CD14-positive monocyte (primary cell): ENCODE measurements at regions not wholly inside any gene's neighbourhood (a gene's known extent, or its start where the extent isn't known, plus 50 kb on each side); places are given as distances from the start of the nearest gene placed in this dataset.

Experiments
- DNase-seq, 3 donors: peaks; one replicate each; pipeline ENCODE4 v3.0.0-alpha.2; 2011 to 2022
- H2AFZ ChIP-seq: 2 replicates; pipeline ENCODE4 v1.6.0; 2012; ENCODE audit warnings: mild to moderate bottlenecking, low read depth, low read length, inconsistent platforms; ENCODE audit not compliant: insufficient read depth, poor library complexity, severe bottlenecking
- H3K27ac ChIP-seq, 2 donors: 1 replicate in 1 of 2; 2 replicates in 1 of 2; pipeline ENCODE4 v1.5.1; 2012 to 2013; ENCODE audit warnings: low read length in 2 of 2, control low read depth in 1 of 2, inconsistent platforms in 1 of 2, low read depth in 1 of 2, mild to moderate bottlenecking in 1 of 2
- H3K27me3 ChIP-seq, 2 donors: one replicate each; pipeline versions ENCODE4 v1.6.0 to v1.6.1; 2011 to 2013; ENCODE audit warnings: low read length in 2 of 2; ENCODE audit not compliant: control insufficient read depth in 2 of 2, insufficient read depth in 2 of 2
- H3K36me3 ChIP-seq, 2 donors: replicated peaks in 1 of 2; 1 replicate in 1 of 2; 2 replicates in 1 of 2; pipeline versions ENCODE4 v1.5.1 to v1.6.1; 2012 to 2013; ENCODE audit warnings: low read length in 2 of 2, control low read depth in 1 of 2, inconsistent platforms in 1 of 2, mild to moderate bottlenecking in 1 of 2; ENCODE audit not compliant: insufficient read depth in 2 of 2, control insufficient read depth in 1 of 2
- H3K4me1 ChIP-seq, 2 donors: 1 replicate in 1 of 2; 2 replicates in 1 of 2; pipeline versions ENCODE4 v1.5.1 to v1.6.1; 2012 to 2013; ENCODE audit warnings: low read length in 2 of 2, control low read depth in 1 of 2, inconsistent platforms in 1 of 2, mild to moderate bottlenecking in 1 of 2, moderate library complexity in 1 of 2; ENCODE audit not compliant: insufficient read depth in 2 of 2, control insufficient read depth in 1 of 2
- H3K4me2 ChIP-seq: replicated peaks from 2 replicates; pipeline ENCODE3; 2012; ENCODE audit warnings: low read length, moderate library complexity, mild to moderate bottlenecking; ENCODE audit not compliant: poor library complexity, severe bottlenecking; ENCODE audit errors: extremely low read depth
- H3K4me3 ChIP-seq, 3 experiments: fragments of 200-600 bp in 1 of 3; sonication (generic) in 1 of 3; replicated peaks in 1 of 3; 1 replicate in 2 of 3; 2 replicates in 1 of 3; pipeline ENCODE4 v1.5.1; 2011 to 2013; ENCODE audit warnings: low read length in 3 of 3, mild to moderate bottlenecking in 3 of 3, control low read depth in 2 of 3, low read depth in 2 of 3, inconsistent platforms in 1 of 3, moderate library complexity in 1 of 3
- H3K79me2 ChIP-seq: 2 replicates; pipeline ENCODE4 v1.6.0; 2012; ENCODE audit warnings: mild to moderate bottlenecking, control low read depth, inconsistent platforms, low read length, moderate library complexity; ENCODE audit not compliant: insufficient read depth
- H3K9ac ChIP-seq: 2 replicates; pipeline ENCODE4 v1.6.0; 2017; ENCODE audit warnings: low read length, mild to moderate bottlenecking; ENCODE audit not compliant: insufficient read depth, poor library complexity, severe bottlenecking
- H3K9me3 ChIP-seq, 2 donors: replicated peaks in 1 of 2; 1 replicate in 1 of 2; 2 replicates in 1 of 2; pipeline versions ENCODE4 v1.5.1 to v1.6.1; 2012 to 2013; ENCODE audit warnings: low read length in 2 of 2, control low read depth in 1 of 2; ENCODE audit not compliant: control insufficient read depth in 1 of 2, insufficient read depth in 1 of 2
- H4K20me1 ChIP-seq: 2 replicates; pipeline ENCODE4 v1.6.0; 2012; ENCODE audit warnings: mild to moderate bottlenecking, low read length, control low read depth, moderate library complexity; ENCODE audit not compliant: insufficient read depth
- H3K27ac Mint-ChIP-seq, 7 donors: one replicate each; pipeline ENCODE4 v1.8.0; 2020; ENCODE audit warnings: mild to moderate bottlenecking in 7 of 7, mixed read lengths in 7 of 7, moderate library complexity in 6 of 7, inconsistent platforms in 2 of 7
- H3K27me3 Mint-ChIP-seq, 3 donors: one replicate each; pipeline ENCODE4 v1.8.0; 2021 to 2022; ENCODE audit warnings: low read depth in 3 of 3, mild to moderate bottlenecking in 3 of 3, mixed read lengths in 3 of 3, moderate library complexity in 3 of 3, inconsistent platforms in 1 of 3
- H3K36me3 Mint-ChIP-seq, 2 donors: one replicate each; pipeline ENCODE4 v1.8.0; 2020; ENCODE audit warnings: mixed read lengths in 2 of 2, inconsistent platforms in 1 of 2, mild to moderate bottlenecking in 1 of 2
- H3K4me1 Mint-ChIP-seq: one replicate; pipeline ENCODE4 v1.8.0; 2020; ENCODE audit warnings: mild to moderate bottlenecking, mixed read lengths
- H3K4me3 Mint-ChIP-seq, 2 donors: one replicate each; pipeline ENCODE4 v1.8.0; 2020; ENCODE audit warnings: mild to moderate bottlenecking in 2 of 2, mixed read lengths in 2 of 2, moderate library complexity in 1 of 2
- H3K9me3 Mint-ChIP-seq, 7 donors: one replicate each; pipeline ENCODE4 v1.8.0; 2020 to 2022; ENCODE audit warnings: mixed read lengths in 7 of 7, mild to moderate bottlenecking in 6 of 7, moderate library complexity in 6 of 7, inconsistent platforms in 2 of 7
- CTCF ChIP-seq: fragments of 200-600 bp; IDR thresholded peaks from one replicate; pipeline ENCODE4 v1.8.0; 2022; ENCODE audit warnings: antibody characterized with exemption, mild to moderate bottlenecking
- WGBS: methylation state at CpG from one replicate; pipeline ENCODE4 v1.1.5; 2013; ENCODE audit warnings: missing lambda C conversion rate; ENCODE audit not compliant: insufficient coverage; 5-methylcytosine and 5-hydroxymethylcytosine counted together
- intact Hi-C, 2 donors: fragments of 100-400 bp; cut with micrococcal nuclease; formaldehyde crosslinking; loops; one replicate each; pipeline versions ENCODE4 v1.15.0 to v1.15.1; 2023

- intact Hi-C loops = no loop called here
- Histone ChIP-seq H4K20me1 (no peaks in the 10 kb centered on the region), H3K4me1 (no peaks in the 10 kb centered on the region), H2AFZ (no peak overlapping the region), H3K9me3 (no peaks in the 10 kb centered on the region), H3K4me2 (no peak overlapping the region), H3K27me3 (no peaks in the 10 kb centered on the region), H3K9ac (no peak overlapping the region), H3K36me3 (no peaks in the 10 kb centered on the region), H3K79me2 (no peaks in the 10 kb centered on the region), H3K4me3 (no peak overlapping the region), H3K27ac (no peak overlapping the region)
- Mint-ChIP-seq H3K4me1 (no peaks in the 10 kb centered on the region), H3K4me3 (no peak overlapping the region), H3K36me3 (no peaks in the 10 kb centered on the region), H3K27me3 (no peaks in the 10 kb centered on the region), H3K9me3 (peaks cover 0 to 5% (median 2%) of the 10 kb centered on the region in 7 donors), H3K27ac (no peak overlapping the region)
- no peak for TF ChIP-seq CTCF
- DNase-seq = no peak
- no CpG with 5 or more reads among the region's 4 CpGs for WGBS
Measured at GRCh38 chr7:52752891-52753290, 282.5 kb upstream of the POM121L12 start.

GRCh38 chr7:52749880-52750279 lies 285.6 kb upstream of the POM121L12 start:
- Mint-ChIP-seq H3K9me3 (peaks cover 0 to 3% (median 2%) of the 10 kb centered on the region in 7 donors), H3K27me3 (no peaks in the 10 kb centered on the region), H3K27ac (no peak overlapping the region), H3K4me3 (no peak overlapping the region), H3K4me1 (no peaks in the 10 kb centered on the region), H3K36me3 (no peaks in the 10 kb centered on the region)
- no peaks in the 10 kb centered on the region for H4K20me1 ChIP-seq
- H3K27ac ChIP-seq = no peak overlapping the region
- WGBS = no CpG with 5 or more reads among the region's 4 CpGs
- H3K36me3 ChIP-seq = no peaks in the 10 kb centered on the region
- no peak overlapping the region for H3K9ac ChIP-seq
- TF ChIP-seq CTCF = no peak
- H3K4me1 ChIP-seq = no peaks in the 10 kb centered on the region
- H3K9me3 ChIP-seq = no peaks in the 10 kb centered on the region
- H3K4me3 ChIP-seq = no peak overlapping the region
- no peaks in the 10 kb centered on the region for H3K27me3 ChIP-seq
- no peak for DNase-seq
- no peaks in the 10 kb centered on the region for H3K79me2 ChIP-seq
- no peak overlapping the region for H2AFZ ChIP-seq
- no peak overlapping the region for H3K4me2 ChIP-seq
- intact Hi-C loops = no loop called here
